IPS-18a (cell line): ENCODE measurements at regions not wholly inside any gene's neighbourhood (a gene's known extent, or its start where the extent isn't known, plus 50 kb on each side); places are given as distances from the start of the nearest gene placed in this dataset.
"Not testable (repeated sequence)": the region's sequence is repeated elsewhere in the genome, so short reads cannot be mapped to it uniquely, and the experiment has no call there.

ENCODE experiments used
- H3K27ac ChIP-seq: one replicate; pipeline ENCODE4 v1.5.1; 2013; ENCODE audit warnings: low read length
- H3K27me3 ChIP-seq: one replicate; pipeline ENCODE4 v1.6.1; 2013; ENCODE audit warnings: mild to moderate bottlenecking, low read length; ENCODE audit not compliant: control insufficient read depth, insufficient read depth
- H3K36me3 ChIP-seq: one replicate; pipeline ENCODE4 v1.6.1; 2013; ENCODE audit warnings: low read depth, low read length; ENCODE audit not compliant: control insufficient read depth
- H3K4me1 ChIP-seq: one replicate; pipeline ENCODE4 v1.6.1; 2013; ENCODE audit warnings: low read depth, low read length; ENCODE audit not compliant: control insufficient read depth
- H3K4me3 ChIP-seq: one replicate; pipeline ENCODE4 v1.5.1; 2013; ENCODE audit warnings: low read length
- H3K9ac ChIP-seq: one replicate; pipeline ENCODE4 v1.6.1; 2013; ENCODE audit warnings: mild to moderate bottlenecking, low read length, moderate library complexity
- H3K9me3 ChIP-seq: one replicate; pipeline ENCODE4 v1.6.1; 2013; ENCODE audit warnings: low read depth, low read length; ENCODE audit not compliant: control insufficient read depth

DNA sequence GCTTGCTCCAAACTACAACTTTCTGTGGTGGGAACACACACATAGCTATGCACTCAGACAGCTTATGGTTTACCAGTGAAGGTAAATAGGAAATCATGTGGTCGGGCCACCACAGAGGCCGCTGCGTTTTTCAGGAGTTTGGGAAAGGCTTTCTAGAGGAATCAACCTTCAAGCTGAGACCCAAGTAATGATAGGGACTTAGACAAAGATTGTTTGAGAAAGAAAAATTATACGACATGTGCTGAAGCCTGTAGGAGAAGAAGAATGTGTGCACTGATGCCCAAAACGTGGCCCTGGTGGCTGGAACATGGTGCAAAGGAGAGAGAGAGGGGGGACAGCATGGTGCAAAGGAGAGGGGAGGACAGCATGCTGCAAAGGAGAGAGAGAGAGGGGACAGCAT lies 61.2 kb upstream of the VIPR2 start:
- no peak overlapping the region for H3K9ac ChIP-seq
- no peaks in the 10 kb centered on the region for H3K36me3 ChIP-seq
- H3K9me3 ChIP-seq, result no peaks in the 10 kb centered on the region
- H3K4me3 ChIP-seq, result no peak overlapping the region
- H3K27me3 ChIP-seq, result no peaks in the 10 kb centered on the region
- no peaks in the 10 kb centered on the region for H3K4me1 ChIP-seq
- H3K27ac ChIP-seq, result no peak overlapping the region

DNA sequence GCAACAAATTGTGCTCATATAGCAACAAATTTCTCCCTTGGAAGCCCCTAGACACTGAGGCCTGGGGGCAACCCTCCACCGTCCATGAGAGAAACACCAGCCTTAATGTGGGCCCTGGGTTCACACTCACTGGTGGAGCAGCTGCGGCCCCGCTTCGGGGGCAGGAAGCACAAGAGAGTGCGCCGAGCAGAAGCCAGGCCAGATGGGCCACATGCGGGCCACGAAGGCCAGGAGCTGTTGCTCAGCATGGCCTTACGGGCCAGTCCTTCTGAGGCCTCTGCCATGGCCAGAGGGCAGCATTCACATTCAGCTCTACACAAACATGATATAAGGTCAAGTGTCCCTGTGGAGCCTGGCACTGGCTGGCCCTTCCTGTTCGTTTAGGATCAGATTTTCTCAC lies 60.0 kb upstream of the VIPR2 start:
- H3K4me3 ChIP-seq, result no peak overlapping the region
- no peaks in the 10 kb centered on the region for H3K9me3 ChIP-seq
- H3K4me1 ChIP-seq, result no peaks in the 10 kb centered on the region
- H3K9ac ChIP-seq, result no peak overlapping the region
- no peaks in the 10 kb centered on the region for H3K36me3 ChIP-seq
- H3K27ac ChIP-seq, result no peak overlapping the region
- H3K27me3 ChIP-seq, result no peaks in the 10 kb centered on the region

DNA sequence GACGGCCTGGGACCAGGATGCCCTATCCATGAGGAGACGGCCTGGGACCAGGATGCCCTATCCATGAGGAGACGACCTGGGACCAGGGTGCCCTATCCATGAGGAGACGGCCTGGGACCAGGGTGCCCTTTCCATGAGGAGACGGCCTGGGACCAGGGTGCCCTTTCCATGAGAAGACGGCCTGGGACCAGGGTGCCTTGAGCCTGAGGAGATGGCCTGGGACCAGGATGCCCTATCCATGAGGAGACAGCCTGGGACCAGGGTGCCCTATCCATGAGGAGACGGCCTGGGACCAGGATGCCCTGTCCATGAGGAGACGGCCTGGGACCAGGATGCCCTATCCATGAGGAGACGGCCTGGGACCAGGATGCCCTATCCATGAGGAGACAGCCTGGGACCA lies 58.6 kb upstream of the VIPR2 start:
- H3K27ac ChIP-seq, H3K9me3 ChIP-seq, H3K9ac ChIP-seq, H3K4me3 ChIP-seq, H3K36me3 ChIP-seq, H3K4me1 ChIP-seq, H3K27me3 ChIP-seq: not testable (repeated sequence)

DNA sequence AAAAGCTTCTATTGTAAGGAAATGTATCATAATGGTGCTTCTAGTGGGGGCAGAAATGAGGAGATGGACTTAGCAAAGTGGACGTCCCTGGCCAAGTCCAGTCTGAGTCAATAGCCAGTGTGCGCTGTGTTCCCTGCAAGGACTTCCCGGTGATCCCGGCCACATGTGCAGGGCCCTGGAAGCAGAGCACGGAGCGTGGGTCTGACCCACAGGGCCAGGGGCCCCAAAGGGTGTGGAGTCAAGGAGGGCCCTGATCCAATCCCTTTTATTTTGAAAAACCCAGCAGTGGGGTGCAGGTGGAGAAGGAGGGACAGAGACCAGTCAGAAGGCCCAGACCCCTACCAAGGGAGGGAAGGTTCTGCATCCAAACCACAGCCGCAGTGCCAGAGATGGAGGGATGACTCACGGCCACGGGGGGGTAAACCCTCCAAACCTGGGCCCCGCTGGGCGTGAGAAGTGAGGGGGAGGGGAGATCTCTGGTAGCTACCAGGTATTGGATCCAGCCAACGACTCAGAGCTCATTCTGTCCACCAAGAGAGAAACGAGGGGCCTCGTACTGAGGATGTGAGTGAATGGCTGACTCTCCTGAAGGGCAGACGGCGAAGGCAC lies 57.2 kb upstream of the VIPR2 start:
- Histone ChIP-seq H3K9me3 (no peaks in the 10 kb centered on the region), H3K4me1 (peaks cover 6% of the 10 kb centered on the region), H3K36me3 (no peaks in the 10 kb centered on the region), H3K27ac (no peak overlapping the region), H3K9ac (no peak overlapping the region), H3K27me3 (no peaks in the 10 kb centered on the region), H3K4me3 (no peak overlapping the region)

DNA sequence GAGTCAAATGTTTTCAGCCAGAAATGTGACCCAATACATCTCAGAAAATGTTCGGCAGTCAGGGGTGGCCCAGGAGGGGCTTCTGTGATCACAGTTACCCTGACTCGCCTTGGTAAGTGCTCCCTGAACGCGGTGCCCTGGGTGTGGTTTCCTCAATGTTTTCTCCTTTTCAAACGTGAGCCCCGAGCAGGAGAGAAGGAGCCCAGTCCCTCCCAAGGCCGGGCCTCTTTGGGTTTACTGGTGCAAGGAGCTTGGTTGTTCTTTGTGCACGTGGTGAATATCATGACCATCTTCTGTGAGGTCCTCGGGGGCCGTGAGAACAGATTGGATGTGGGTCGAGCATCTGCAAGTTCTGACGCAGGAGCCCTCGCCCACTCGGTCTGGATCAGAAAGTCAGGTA lies 55.8 kb upstream of the VIPR2 start:
- Histone ChIP-seq H3K4me3 (no peak overlapping the region), H3K9ac (no peak overlapping the region), H3K27me3 (no peaks in the 10 kb centered on the region), H3K4me1 (peaks cover 9% of the 10 kb centered on the region), H3K27ac (no peak overlapping the region), H3K9me3 (no peaks in the 10 kb centered on the region), H3K36me3 (no peaks in the 10 kb centered on the region)

DNA sequence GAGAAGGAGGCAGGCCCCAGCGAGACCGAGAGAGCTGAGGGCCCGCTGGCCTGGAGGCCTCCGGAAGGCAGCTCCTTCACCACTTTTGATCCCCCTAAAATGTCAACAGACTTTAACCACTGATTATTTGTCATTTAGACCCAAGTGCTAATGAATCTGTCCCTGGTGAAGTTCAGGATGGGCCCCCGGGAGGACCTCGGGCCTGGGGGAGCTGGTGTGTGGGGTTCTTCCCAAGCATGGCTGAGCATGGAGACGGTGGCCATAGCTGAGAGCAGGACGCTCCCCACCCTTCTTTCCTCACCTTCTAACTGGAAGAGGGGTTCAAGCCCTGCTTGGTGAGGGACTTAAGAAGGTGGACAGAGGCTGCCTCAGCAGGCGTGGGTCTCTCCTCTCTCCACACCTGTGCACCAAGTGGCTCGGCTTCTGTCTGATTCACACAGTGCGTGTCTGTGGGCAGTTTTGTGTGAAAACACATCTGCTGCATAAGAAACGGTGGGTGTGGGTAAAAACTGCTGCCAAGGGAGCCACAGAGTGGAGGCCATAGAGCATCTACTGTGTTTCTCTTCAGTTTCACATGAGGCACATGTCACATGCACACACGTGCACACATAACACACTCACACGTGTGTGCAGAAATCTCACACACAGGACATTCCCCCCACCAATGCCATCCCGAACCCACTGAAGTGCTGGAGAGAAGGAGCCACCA lies 53.5 kb upstream of the VIPR2 start:
- Histone ChIP-seq H3K9ac (no peak overlapping the region), H3K27me3 (no peaks in the 10 kb centered on the region), H3K36me3 (no peaks in the 10 kb centered on the region), H3K4me1 (peaks cover 9% of the 10 kb centered on the region), H3K4me3 (no peak overlapping the region), H3K9me3 (no peaks in the 10 kb centered on the region), H3K27ac (no peak overlapping the region)

DNA sequence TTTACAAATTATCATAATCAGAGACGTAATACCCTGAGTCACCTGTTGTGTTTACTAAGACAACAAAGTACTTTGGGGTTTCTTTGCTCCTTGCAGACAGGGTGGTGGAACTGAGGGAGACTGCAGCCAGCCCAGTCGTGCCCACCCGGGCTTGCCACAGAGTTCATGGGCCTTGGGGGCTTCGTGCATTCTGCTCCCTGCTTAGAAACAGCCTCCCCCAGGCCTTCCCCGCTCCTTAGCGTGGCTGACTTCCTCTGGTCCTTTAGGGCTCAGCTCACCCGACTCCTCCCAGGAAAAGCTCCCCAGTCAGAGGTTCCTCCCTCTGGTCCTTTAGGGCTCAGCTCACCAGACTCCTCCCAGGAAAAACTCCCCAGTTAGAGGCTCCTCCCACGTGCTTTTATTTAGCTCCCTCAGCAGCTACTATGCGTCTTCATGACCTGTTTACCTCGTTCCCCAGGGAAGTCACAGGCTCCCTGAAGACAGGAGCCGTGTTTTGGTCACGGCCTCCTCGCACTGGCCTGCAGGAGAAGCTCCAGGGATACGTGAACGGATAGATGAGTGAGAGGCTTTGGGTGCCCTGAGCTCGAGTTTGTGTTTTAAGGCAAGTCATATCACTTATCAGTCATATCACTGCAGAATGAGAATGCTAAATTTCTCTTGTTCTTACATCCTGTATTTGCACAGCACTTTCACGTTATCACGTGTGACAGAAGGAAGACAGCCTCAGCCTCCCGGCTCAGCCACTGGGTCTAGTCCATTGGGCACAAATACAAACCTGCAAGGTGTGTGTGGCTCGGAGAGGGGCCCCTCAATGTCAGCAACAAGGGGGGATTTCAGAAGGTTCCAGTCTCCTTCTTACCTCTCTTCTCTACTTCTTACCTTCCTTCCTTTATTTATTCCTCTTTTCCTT lies 52.7 kb upstream of the VIPR2 start:
- Histone ChIP-seq H3K4me3 (no peak overlapping the region), H3K9me3 (no peaks in the 10 kb centered on the region), H3K9ac (no peak overlapping the region), H3K4me1 (peaks cover 10% of the 10 kb centered on the region), H3K36me3 (no peaks in the 10 kb centered on the region), H3K27ac (no peak overlapping the region), H3K27me3 (no peaks in the 10 kb centered on the region)

DNA sequence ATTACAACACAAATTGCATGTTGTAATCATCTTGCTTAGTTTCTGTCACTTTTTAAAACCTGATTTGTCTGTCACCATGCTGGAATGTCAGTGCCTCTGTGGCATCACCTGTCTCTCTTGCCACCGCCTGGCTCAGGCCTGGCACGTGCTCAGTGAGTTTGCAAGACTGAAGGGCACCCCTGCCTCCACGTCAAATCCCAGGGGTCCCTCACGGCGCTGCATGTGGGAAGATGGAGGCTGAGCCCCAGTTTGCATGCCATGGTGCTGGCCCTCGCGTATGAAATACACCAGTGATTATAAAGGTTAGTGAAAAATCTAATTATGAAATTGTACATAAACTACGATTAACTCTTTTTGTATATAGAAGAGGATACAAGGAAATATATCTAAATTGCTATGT lies 51.9 kb upstream of the VIPR2 start:
- Histone ChIP-seq H3K36me3 (no peaks in the 10 kb centered on the region), H3K4me3 (no peak overlapping the region), H3K9ac (no peak overlapping the region), H3K4me1 (peaks cover 16% of the 10 kb centered on the region), H3K27me3 (no peaks in the 10 kb centered on the region), H3K9me3 (no peaks in the 10 kb centered on the region), H3K27ac (no peak overlapping the region)

DNA sequence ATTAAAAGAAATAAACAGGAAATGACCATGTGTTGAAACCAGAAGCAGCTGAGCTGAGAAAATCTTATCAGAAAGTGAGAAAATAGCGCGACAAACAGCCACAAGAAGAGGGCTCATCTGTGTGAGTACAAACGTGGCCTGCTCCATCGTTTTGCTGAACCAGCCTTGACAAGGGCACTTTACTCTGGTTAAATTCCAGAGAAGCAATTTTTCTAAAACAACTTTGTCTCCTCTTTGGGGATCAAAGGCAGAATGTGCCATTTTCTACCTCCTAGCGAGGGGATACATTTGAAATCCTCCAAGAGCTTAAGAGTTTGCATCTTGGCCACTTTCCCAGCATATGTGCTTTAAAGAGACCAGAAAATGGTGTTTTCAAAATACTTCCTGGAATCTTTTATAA lies 51.3 kb upstream of the VIPR2 start:
- Histone ChIP-seq H3K27ac (no peak overlapping the region), H3K27me3 (no peaks in the 10 kb centered on the region), H3K4me3 (no peak overlapping the region), H3K4me1 (peaks cover 16% of the 10 kb centered on the region), H3K9ac (no peak overlapping the region), H3K36me3 (no peaks in the 10 kb centered on the region), H3K9me3 (no peaks in the 10 kb centered on the region)
